ENCODE measurements at regions not wholly inside any gene's neighbourhood (a gene's known extent, or its start where the extent isn't known, plus 50 kb on each side); places are given as distances from the start of the nearest gene placed in this dataset.

DNA sequence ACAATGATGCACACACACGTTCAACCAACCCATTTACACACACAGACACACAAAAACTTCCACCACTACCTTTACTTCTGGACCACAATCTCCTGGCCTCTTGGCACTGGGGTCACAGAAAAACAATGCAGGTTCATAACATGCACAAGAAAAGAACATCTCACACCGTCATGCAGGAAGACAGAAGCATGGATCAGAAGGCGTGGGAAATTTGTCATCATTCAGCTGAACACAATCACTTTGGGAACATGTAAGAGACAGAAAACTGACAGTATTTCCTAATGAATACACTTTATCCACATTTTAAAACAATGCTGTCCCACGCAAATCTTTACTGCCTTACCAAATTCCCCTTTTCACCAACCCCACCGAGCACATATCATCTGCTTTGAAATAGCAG lies 501.9 kb upstream of the KLHL29 start:
- ChIA-PET CTCF (no interaction called here), POLR2A (no interaction called here)
- no peak overlapping the region for H3K27ac ChIP-seq (ENCODE audit: low read length)
- H3K36me3 ChIP-seq (ENCODE audit: control insufficient read depth, insufficient read depth, low read length) = no peaks in the 10 kb centered on the region
- no peaks in the 10 kb centered on the region for H3K27me3 ChIP-seq (ENCODE audit: control insufficient read depth, insufficient read depth, low read length)
- H3K9me3 ChIP-seq (ENCODE audit: control insufficient read depth, insufficient read depth, low read depth, low read length) = no peaks in the 10 kb centered on the region
- no TSS peak for BruUV-seq (replicated peaks)
- no peaks in the 10 kb centered on the region for H3K4me1 ChIP-seq (ENCODE audit: control insufficient read depth, insufficient read depth, low read length)
- TF ChIP-seq SIN3A (IDR thresholded peaks at IDR 0.05; ENCODE audit: borderline replicate concordance, insufficient read depth, low read depth, low read length) (no peak), TCF7L2 (IDR thresholded peaks at IDR 0.05; ENCODE audit: low read depth, low read length) (no peak), POLR2AphosphoS5 (IDR thresholded peaks at IDR 0.05; ENCODE audit: low read depth, low read length) (no peak)
- TF ChIP-seq, protein P1, sequence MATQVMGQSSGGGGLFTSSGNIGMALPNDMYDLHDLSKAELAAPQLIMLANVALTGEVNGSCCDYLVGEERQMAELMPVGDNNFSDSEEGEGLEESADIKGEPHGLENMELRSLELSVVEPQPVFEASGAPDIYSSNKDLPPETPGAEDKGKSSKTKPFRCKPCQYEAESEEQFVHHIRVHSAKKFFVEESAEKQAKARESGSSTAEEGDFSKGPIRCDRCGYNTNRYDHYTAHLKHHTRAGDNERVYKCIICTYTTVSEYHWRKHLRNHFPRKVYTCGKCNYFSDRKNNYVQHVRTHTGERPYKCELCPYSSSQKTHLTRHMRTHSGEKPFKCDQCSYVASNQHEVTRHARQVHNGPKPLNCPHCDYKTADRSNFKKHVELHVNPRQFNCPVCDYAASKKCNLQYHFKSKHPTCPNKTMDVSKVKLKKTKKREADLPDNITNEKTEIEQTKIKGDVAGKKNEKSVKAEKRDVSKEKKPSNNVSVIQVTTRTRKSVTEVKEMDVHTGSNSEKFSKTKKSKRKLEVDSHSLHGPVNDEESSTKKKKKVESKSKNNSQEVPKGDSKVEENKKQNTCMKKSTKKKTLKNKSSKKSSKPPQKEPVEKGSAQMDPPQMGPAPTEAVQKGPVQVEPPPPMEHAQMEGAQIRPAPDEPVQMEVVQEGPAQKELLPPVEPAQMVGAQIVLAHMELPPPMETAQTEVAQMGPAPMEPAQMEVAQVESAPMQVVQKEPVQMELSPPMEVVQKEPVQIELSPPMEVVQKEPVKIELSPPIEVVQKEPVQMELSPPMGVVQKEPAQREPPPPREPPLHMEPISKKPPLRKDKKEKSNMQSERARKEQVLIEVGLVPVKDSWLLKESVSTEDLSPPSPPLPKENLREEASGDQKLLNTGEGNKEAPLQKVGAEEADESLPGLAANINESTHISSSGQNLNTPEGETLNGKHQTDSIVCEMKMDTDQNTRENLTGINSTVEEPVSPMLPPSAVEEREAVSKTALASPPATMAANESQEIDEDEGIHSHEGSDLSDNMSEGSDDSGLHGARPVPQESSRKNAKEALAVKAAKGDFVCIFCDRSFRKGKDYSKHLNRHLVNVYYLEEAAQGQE (IDR thresholded peaks at IDR 0.05; ENCODE audit: insufficient read depth in 1 of 2, low read depth in 2 of 2, low read length in 1 of 2) = no peak
- TF ChIP-seq, protein P2, sequence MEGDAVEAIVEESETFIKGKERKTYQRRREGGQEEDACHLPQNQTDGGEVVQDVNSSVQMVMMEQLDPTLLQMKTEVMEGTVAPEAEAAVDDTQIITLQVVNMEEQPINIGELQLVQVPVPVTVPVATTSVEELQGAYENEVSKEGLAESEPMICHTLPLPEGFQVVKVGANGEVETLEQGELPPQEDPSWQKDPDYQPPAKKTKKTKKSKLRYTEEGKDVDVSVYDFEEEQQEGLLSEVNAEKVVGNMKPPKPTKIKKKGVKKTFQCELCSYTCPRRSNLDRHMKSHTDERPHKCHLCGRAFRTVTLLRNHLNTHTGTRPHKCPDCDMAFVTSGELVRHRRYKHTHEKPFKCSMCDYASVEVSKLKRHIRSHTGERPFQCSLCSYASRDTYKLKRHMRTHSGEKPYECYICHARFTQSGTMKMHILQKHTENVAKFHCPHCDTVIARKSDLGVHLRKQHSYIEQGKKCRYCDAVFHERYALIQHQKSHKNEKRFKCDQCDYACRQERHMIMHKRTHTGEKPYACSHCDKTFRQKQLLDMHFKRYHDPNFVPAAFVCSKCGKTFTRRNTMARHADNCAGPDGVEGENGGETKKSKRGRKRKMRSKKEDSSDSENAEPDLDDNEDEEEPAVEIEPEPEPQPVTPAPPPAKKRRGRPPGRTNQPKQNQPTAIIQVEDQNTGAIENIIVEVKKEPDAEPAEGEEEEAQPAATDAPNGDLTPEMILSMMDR (IDR thresholded peaks at IDR 0.05) = no peak
- intact Hi-C loops (cut with micrococcal nuclease; ENCODE audit: unreplicated experiment) (no loop called here), in situ Hi-C loops (cut with HindIII; ENCODE audit: low pct_unique_long_range_greater_than_20kb, low sequenced_read_pairs) (no loop called here)
- DNase-seq (ENCODE audit: low read depth, low spot score) = no peak
- no peak overlapping the region for H3K4me3 ChIP-seq (ENCODE audit: low read depth in 2 of 2, low read length in 2 of 2)
- no peak for ATAC-seq

DNA sequence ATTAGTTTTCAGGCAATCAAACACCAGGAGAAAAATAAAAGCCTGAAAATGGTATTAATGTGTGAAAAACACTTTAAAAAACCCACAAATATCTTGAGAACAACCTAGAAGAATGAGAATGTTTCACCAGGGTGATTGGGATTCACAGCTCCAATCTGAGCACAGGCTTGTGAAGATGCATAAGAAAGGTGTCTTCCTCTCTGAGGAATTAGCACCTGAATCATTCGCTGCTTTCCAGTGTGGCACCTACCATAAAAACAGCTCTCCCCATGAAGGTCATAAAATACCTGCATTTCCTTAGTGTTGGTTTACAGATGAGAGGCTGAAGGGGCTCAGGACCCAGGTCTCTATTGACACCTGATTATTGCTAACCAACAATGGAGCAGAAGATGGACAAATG lies 499.7 kb upstream of the KLHL29 start:
- no peaks in the 10 kb centered on the region for H3K27me3 ChIP-seq (ENCODE audit: control insufficient read depth, insufficient read depth, low read length)
- DNase-seq (ENCODE audit: low read depth, low spot score) (no peak), ATAC-seq (no peak)
- BruUV-seq (replicated peaks) = no TSS peak
- H3K27ac ChIP-seq (ENCODE audit: low read length) = no peak overlapping the region
- TF ChIP-seq SIN3A (IDR thresholded peaks at IDR 0.05; ENCODE audit: borderline replicate concordance, insufficient read depth, low read depth, low read length) (no peak), TCF7L2 (IDR thresholded peaks at IDR 0.05; ENCODE audit: low read depth, low read length) (no peak)
- POLR2A ChIA-PET = no interaction called here
- no peaks in the 10 kb centered on the region for H3K36me3 ChIP-seq (ENCODE audit: control insufficient read depth, insufficient read depth, low read length)
- CTCF ChIA-PET = no interaction called here
- H3K9me3 ChIP-seq (ENCODE audit: control insufficient read depth, insufficient read depth, low read depth, low read length) = no peaks in the 10 kb centered on the region
- no peaks in the 10 kb centered on the region for H3K4me1 ChIP-seq (ENCODE audit: control insufficient read depth, insufficient read depth, low read length)
- intact Hi-C loops (cut with micrococcal nuclease; ENCODE audit: unreplicated experiment) = no loop called here
- in situ Hi-C loops (cut with HindIII; ENCODE audit: low pct_unique_long_range_greater_than_20kb, low sequenced_read_pairs) = no loop called here
- H3K4me3 ChIP-seq (ENCODE audit: low read depth in 2 of 2, low read length in 2 of 2) = no peak overlapping the region

DNA sequence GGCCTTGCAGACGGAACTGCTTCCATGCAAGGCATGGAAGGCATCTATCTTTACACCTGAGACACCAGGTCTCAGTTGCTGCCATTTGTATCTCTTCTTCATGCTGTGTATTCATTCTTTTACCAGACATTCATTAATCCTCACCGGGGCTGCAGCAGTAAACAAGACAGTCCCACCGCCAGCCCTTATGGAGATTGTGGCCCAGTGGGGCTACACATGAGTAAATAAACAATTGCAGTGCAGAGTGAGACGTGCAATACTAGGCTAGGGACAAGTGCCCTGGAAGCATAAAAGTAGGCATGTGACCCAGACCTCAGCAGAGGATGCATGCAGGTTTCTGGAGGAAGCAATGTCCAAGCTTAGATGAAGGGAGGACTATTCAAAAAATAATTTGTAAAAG lies 497.6 kb upstream of the KLHL29 start:
- ChIA-PET POLR2A (no interaction called here), CTCF (no interaction called here)
- Histone ChIP-seq H3K27me3 (ENCODE audit: control insufficient read depth, insufficient read depth, low read length) (no peaks in the 10 kb centered on the region), H3K9me3 (ENCODE audit: control insufficient read depth, insufficient read depth, low read depth, low read length) (no peaks in the 10 kb centered on the region), H3K27ac (ENCODE audit: low read length) (no peak overlapping the region), H3K4me1 (ENCODE audit: control insufficient read depth, insufficient read depth, low read length) (no peaks in the 10 kb centered on the region), H3K36me3 (ENCODE audit: control insufficient read depth, insufficient read depth, low read length) (no peaks in the 10 kb centered on the region), H3K4me3 (ENCODE audit: low read depth in 2 of 2, low read length in 2 of 2) (no peak overlapping the region)
- no TSS peak for BruUV-seq (replicated peaks)
- in situ Hi-C loops (cut with HindIII; ENCODE audit: low pct_unique_long_range_greater_than_20kb, low sequenced_read_pairs) = no loop called here
- TF ChIP-seq, protein P1 (IDR thresholded peaks at IDR 0.05; ENCODE audit: insufficient read depth in 1 of 2, low read depth in 2 of 2, low read length in 1 of 2) = no peak
- no peak for TF ChIP-seq POLR2AphosphoS5 (IDR thresholded peaks at IDR 0.05; ENCODE audit: low read depth, low read length)
- TF ChIP-seq TCF7L2 (IDR thresholded peaks at IDR 0.05; ENCODE audit: low read depth, low read length) = no peak
- TF ChIP-seq, protein P2 (IDR thresholded peaks at IDR 0.05) = no peak
- no peak for TF ChIP-seq SIN3A (IDR thresholded peaks at IDR 0.05; ENCODE audit: borderline replicate concordance, insufficient read depth, low read depth, low read length)
- no peak for ATAC-seq
- DNase-seq (ENCODE audit: low read depth, low spot score) = no peak
- intact Hi-C loops (cut with micrococcal nuclease; ENCODE audit: unreplicated experiment) = no loop called here

Data from Panc1 (cell line).